ENCODE measurements at regions not wholly inside any gene's neighbourhood (a gene's known extent, or its start where the extent isn't known, plus 50 kb on each side); places are given as distances from the start of the nearest gene placed in this dataset.

- TF ChIP-seq CTCF (IDR thresholded peaks at IDR 0.05; ENCODE audit: insufficient read depth, low read length, poor library complexity, severe bottlenecking) (no peak), EZH2phosphoT487 (conservative IDR thresholded peaks at IDR 0.05; ENCODE audit: low read length) (no peak)
Observed at GRCh38 chr12:47585507-47585906, 120.3 kb downstream of the RPAP3 start.
